ENCODE measurements at regions not wholly inside any gene's neighbourhood (a gene's known extent, or its start where the extent isn't known, plus 50 kb on each side); places are given as distances from the start of the nearest gene placed in this dataset.

DNA sequence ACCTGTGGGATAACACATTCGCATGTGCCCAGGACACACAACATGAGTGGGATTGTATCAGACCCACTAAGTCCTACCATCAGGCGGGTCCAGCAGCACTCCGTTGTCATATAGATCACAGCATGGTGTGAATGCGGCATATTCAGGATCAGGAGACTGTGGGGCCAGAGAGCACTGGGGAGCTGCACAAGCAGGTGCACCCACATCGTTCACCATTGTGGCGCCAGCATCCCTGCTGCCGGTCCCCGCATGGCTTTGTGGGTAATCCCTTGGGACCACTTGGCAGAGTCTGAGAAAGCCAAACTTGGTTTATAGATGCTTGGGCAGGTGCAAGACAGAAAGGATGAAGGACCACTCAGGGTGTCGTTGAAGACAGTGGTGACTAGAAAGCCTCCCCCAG is 201.6 kb upstream of the B3GAT1 start (continued):
- no peak for TF ChIP-seq ZNF18 (tag by site-specific recombination; IDR thresholded peaks at IDR 0.05)
- no peak for TF ChIP-seq ZNF791 (tag by site-specific recombination; IDR thresholded peaks at IDR 0.05)
- TF ChIP-seq ZNF335 (tag by site-specific recombination; conservative IDR thresholded peaks at IDR 0.05): no peak
- TF ChIP-seq ZNF221 (tag by site-specific recombination; IDR thresholded peaks at IDR 0.05; ENCODE audit: borderline replicate concordance): no peak
- no peak for TF ChIP-seq ELK4 (IDR thresholded peaks at IDR 0.05; ENCODE audit: borderline replicate concordance, low read depth, low read length)
- no peak for TF ChIP-seq ZNF426 (tag by site-specific recombination; IDR thresholded peaks at IDR 0.05)
- TF ChIP-seq ZNF610 (tag by site-specific recombination; IDR thresholded peaks at IDR 0.05; ENCODE audit: borderline replicate concordance): no peak

- POLR2A ChIA-PET: no interaction called here
- TF ChIP-seq ZNF776 (tag by site-specific recombination; IDR thresholded peaks at IDR 0.05; ENCODE audit: borderline replicate concordance): no peak
- no peak for TF ChIP-seq ZNF2 (tag by site-specific recombination; IDR thresholded peaks at IDR 0.05)
- no peak for TF ChIP-seq ZNF707 (tag by site-specific recombination; IDR thresholded peaks at IDR 0.05)
- no peak for TF ChIP-seq ZNF239 (tag by site-specific recombination; IDR thresholded peaks at IDR 0.05)
- TF ChIP-seq ZSCAN16 (tag by site-specific recombination; IDR thresholded peaks at IDR 0.05): no peak
- TF ChIP-seq ZNF175 (tag by site-specific recombination; IDR thresholded peaks at IDR 0.05): no peak
- TF ChIP-seq, protein P1, sequence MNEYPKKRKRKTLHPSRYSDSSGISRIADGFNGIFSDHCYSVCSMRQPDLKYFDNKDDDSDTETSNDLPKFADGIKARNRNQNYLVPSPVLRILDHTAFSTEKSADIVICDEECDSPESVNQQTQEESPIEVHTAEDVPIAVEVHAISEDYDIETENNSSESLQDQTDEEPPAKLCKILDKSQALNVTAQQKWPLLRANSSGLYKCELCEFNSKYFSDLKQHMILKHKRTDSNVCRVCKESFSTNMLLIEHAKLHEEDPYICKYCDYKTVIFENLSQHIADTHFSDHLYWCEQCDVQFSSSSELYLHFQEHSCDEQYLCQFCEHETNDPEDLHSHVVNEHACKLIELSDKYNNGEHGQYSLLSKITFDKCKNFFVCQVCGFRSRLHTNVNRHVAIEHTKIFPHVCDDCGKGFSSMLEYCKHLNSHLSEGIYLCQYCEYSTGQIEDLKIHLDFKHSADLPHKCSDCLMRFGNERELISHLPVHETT (tag by site-specific recombination; IDR thresholded peaks at IDR 0.05): no peak
- TF ChIP-seq BCL11B (tag by site-specific recombination; IDR thresholded peaks at IDR 0.05; ENCODE audit: low read depth): no peak
- TF ChIP-seq ZNF626 (tag by site-specific recombination; IDR thresholded peaks at IDR 0.05): no peak
- TF ChIP-seq YY1 (tag by site-specific recombination; IDR thresholded peaks at IDR 0.05): no peak
- TF ChIP-seq ZNF654 (tag by site-specific recombination; IDR thresholded peaks at IDR 0.05; ENCODE audit: low read depth): no peak
- no peak for TF ChIP-seq GLI2 (tag by site-specific recombination; IDR thresholded peaks at IDR 0.05; ENCODE audit: borderline replicate concordance, low read depth)
- TF ChIP-seq, protein P2, sequence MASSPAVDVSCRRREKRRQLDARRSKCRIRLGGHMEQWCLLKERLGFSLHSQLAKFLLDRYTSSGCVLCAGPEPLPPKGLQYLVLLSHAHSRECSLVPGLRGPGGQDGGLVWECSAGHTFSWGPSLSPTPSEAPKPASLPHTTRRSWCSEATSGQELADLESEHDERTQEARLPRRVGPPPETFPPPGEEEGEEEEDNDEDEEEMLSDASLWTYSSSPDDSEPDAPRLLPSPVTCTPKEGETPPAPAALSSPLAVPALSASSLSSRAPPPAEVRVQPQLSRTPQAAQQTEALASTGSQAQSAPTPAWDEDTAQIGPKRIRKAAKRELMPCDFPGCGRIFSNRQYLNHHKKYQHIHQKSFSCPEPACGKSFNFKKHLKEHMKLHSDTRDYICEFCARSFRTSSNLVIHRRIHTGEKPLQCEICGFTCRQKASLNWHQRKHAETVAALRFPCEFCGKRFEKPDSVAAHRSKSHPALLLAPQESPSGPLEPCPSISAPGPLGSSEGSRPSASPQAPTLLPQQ (tag by site-specific recombination; IDR thresholded peaks at IDR 0.05): no peak
- no peak for TF ChIP-seq ZFP69B (tag by site-specific recombination; IDR thresholded peaks at IDR 0.05)
- TF ChIP-seq ZBTB49 (tag by site-specific recombination; IDR thresholded peaks at IDR 0.05; ENCODE audit: low read depth): no peak
- no peak for TF ChIP-seq ZNF146 (tag by site-specific recombination; IDR thresholded peaks at IDR 0.05)
- TF ChIP-seq YY2 (tag by site-specific recombination; IDR thresholded peaks at IDR 0.05): no peak
- H3K36me3 ChIP-seq (ENCODE audit: control insufficient read depth in 2 of 2, insufficient read depth in 1 of 2, low read length in 2 of 2): no peaks in the 10 kb centered on the region
- CTCF ChIA-PET: no interaction called here
- H3K4me1 ChIP-seq (ENCODE audit: control insufficient read depth, insufficient read depth, low read length): no peaks in the 10 kb centered on the region
- H3K27ac ChIP-seq (ENCODE audit: extremely low read depth, low read depth, low read length): no peak overlapping the region
- H3K9me3 ChIP-seq (ENCODE audit: control insufficient read depth, insufficient read depth, low read depth, low read length): no peaks in the 10 kb centered on the region
- H3K4me3 ChIP-seq (ENCODE audit: low read depth, low read length): no peak overlapping the region
Observed at GRCh38 chr11:134612140-134613030, 200.3 kb upstream of the B3GAT1 start.

All from HEK293 (cell line).